ENCODE measurements at regions not wholly inside any gene's neighbourhood (a gene's known extent, or its start where the extent isn't known, plus 50 kb on each side); places are given as distances from the start of the nearest gene placed in this dataset.

- ChIA-PET POLR2A (no interaction called here), CTCF (interaction anchor here (0.8 to 4.2 kb wide), 26 partner anchors 9 to 372 kb away, joined by 3 to 52 read pairs (median 5); partner anchors contain the start of gene ACSL4)
- DNase-seq (ENCODE audit: extremely low spot score): no peak
- TF ChIP-seq CTCF (IDR thresholded peaks at IDR 0.05; ENCODE audit: control extremely low read depth, extremely low read depth, low read depth, missing control alignments): no peak
These were observed 124.6 kb upstream of the ACSL4 start for GRCh38 chrX:109857584-109858228.

GRCh38 chrX:109858602-109859341, 125.7 kb upstream of the ACSL4 start:
- DNase-seq (ENCODE audit: extremely low spot score): no peak
- TF ChIP-seq CTCF (IDR thresholded peaks at IDR 0.05; ENCODE audit: control extremely low read depth, extremely low read depth, low read depth, missing control alignments): no peak
- POLR2A ChIA-PET: no interaction called here
- CTCF ChIA-PET: interaction anchor here (1.2 to 4.0 kb wide), 6 partner anchors 10 to 140 kb away, joined by 3 to 30 read pairs (median 5); no protein-coding TSS in a partner anchor

- CTCF ChIA-PET: interaction anchor here (1.6 to 1.7 kb wide), 2 partner anchors 20 to 31 kb away, joined by 3 to 5 read pairs; no protein-coding TSS in a partner anchor
- POLR2A ChIA-PET: no interaction called here
These were observed 126.6 kb upstream of the ACSL4 start for GRCh38 chrX:109859651-109860050.

GRCh38 chrX:109862433-109862832, 129.4 kb upstream of the ACSL4 start:
- CTCF ChIA-PET: interaction anchor here (0.7 to 2.9 kb wide), 4 partner anchors 9 to 150 kb away, joined by 3 to 13 read pairs (median 9); no protein-coding TSS in a partner anchor
- TF ChIP-seq CTCF (IDR thresholded peaks at IDR 0.05; ENCODE audit: control extremely low read depth, extremely low read depth, low read depth, missing control alignments): no peak
- DNase-seq (ENCODE audit: extremely low spot score): no peak
- POLR2A ChIA-PET: no interaction called here

More at GRCh38 chrX:109859651-109860050, 126.6 kb upstream of the ACSL4 start:
- no peak for DNase-seq (ENCODE audit: extremely low spot score)
- no peak for TF ChIP-seq CTCF (IDR thresholded peaks at IDR 0.05; ENCODE audit: control extremely low read depth, extremely low read depth, low read depth, missing control alignments)

GRCh38 chrX:109863811-109864210, 130.8 kb upstream of the ACSL4 start:
- no peak for TF ChIP-seq CTCF (IDR thresholded peaks at IDR 0.05; ENCODE audit: control extremely low read depth, extremely low read depth, low read depth, missing control alignments)
- CTCF ChIA-PET: interaction anchor here (1.8 to 2.9 kb wide), 3 partner anchors 17 to 151 kb away, joined by 7 to 13 read pairs (median 11); no protein-coding TSS in a partner anchor
- DNase-seq (ENCODE audit: extremely low spot score): no peak
- POLR2A ChIA-PET: no interaction called here

- ChIA-PET CTCF (interaction anchor here (0.9 to 2.4 kb wide), 7 partner anchors 9 to 158 kb away, joined by 3 to 18 read pairs (median 3); no protein-coding TSS in a partner anchor), POLR2A (no interaction called here)
- TF ChIP-seq CTCF (IDR thresholded peaks at IDR 0.05; ENCODE audit: control extremely low read depth, extremely low read depth, low read depth, missing control alignments): no peak
- no peak for DNase-seq (ENCODE audit: extremely low spot score)
These were observed 131.6 kb upstream of the TMEM164 start for GRCh38 chrX:109871121-109871888.
